Mesenchymal stem cell (in vitro differentiated cells and primary cell): ENCODE measurements at regions not wholly inside any gene's neighbourhood (a gene's known extent, or its start where the extent isn't known, plus 50 kb on each side); places are given as distances from the start of the nearest gene placed in this dataset.

Source experiments
- DNase-seq: peaks from one replicate; pipeline ENCODE4 v3.0.0-alpha.2; 2013
- H2AFZ ChIP-seq: one replicate; pipeline ENCODE4 v1.6.1; 2013; ENCODE audit warnings: low read depth, mild to moderate bottlenecking, control low read depth, inconsistent platforms, low read length, moderate library complexity
- H2AK5ac ChIP-seq: 2 replicates; pipeline ENCODE4 v1.6.1; 2013; ENCODE audit warnings: low read length, moderate library complexity, mild to moderate bottlenecking, inconsistent platforms; ENCODE audit not compliant: severe bottlenecking
- H2BK120ac ChIP-seq: one replicate; pipeline ENCODE4 v1.6.1; 2013; ENCODE audit warnings: low read depth, mild to moderate bottlenecking, inconsistent platforms, low read length, moderate library complexity
- H2BK12ac ChIP-seq, 2 experiments: one replicate each; pipeline ENCODE4 v1.6.1; 2013; ENCODE audit warnings: inconsistent platforms in 2 of 2, low read length in 2 of 2, mild to moderate bottlenecking in 2 of 2, moderate library complexity in 2 of 2, control low read depth in 1 of 2
- H2BK15ac ChIP-seq: one replicate; pipeline ENCODE4 v1.6.1; 2013; ENCODE audit warnings: mild to moderate bottlenecking, low read depth, inconsistent platforms; ENCODE audit not compliant: poor library complexity, severe bottlenecking
- H2BK5ac ChIP-seq: 2 replicates; pipeline ENCODE4 v1.6.1; 2013; ENCODE audit warnings: low read depth, mild to moderate bottlenecking, low read length, control low read depth, inconsistent platforms; ENCODE audit not compliant: poor library complexity, severe bottlenecking
- H3K14ac ChIP-seq, 2 experiments: one replicate each; pipeline ENCODE4 v1.6.1; 2013; ENCODE audit warnings: inconsistent platforms in 2 of 2, low read length in 2 of 2, control low read depth in 1 of 2, mild to moderate bottlenecking in 1 of 2, moderate library complexity in 1 of 2
- H3K18ac ChIP-seq, 2 experiments: one replicate each; pipeline ENCODE4 v1.6.1; 2013; ENCODE audit warnings: inconsistent platforms in 2 of 2, low read length in 2 of 2, control low read depth in 1 of 2, low read depth in 1 of 2, mild to moderate bottlenecking in 1 of 2
- H3K23ac ChIP-seq, 2 experiments: one replicate each; pipeline ENCODE4 v1.6.1; 2013; ENCODE audit warnings: inconsistent platforms in 2 of 2, low read length in 2 of 2, mild to moderate bottlenecking in 2 of 2, moderate library complexity in 2 of 2, control low read depth in 1 of 2
- H3K27ac ChIP-seq: 2 replicates; pipeline ENCODE4 v1.5.1; 2013; ENCODE audit warnings: mild to moderate bottlenecking, moderate library complexity, low read length, control low read depth, inconsistent platforms; ENCODE audit not compliant: poor library complexity, severe bottlenecking
- H3K27me3 ChIP-seq, 2 experiments: 2 replicates each; pipeline versions ENCODE4 v1.6.1 to v1.7.0; 2013; ENCODE audit warnings: low read length in 2 of 2, mild to moderate bottlenecking in 2 of 2, moderate library complexity in 2 of 2, control low read depth in 1 of 2, inconsistent platforms in 1 of 2; ENCODE audit not compliant: control insufficient read depth in 1 of 2, insufficient read depth in 1 of 2
- H3K36me3 ChIP-seq, 2 experiments: 2 replicates each; pipeline versions ENCODE4 v1.6.1 to v1.7.0; 2013; ENCODE audit warnings: low read length in 2 of 2, control low read depth in 1 of 2, inconsistent platforms in 1 of 2, low read depth in 1 of 2, mild to moderate bottlenecking in 1 of 2; ENCODE audit not compliant: insufficient read depth in 2 of 2, control insufficient read depth in 1 of 2
- H3K4ac ChIP-seq, 2 experiments: one replicate each; pipeline ENCODE4 v1.6.1; 2013; ENCODE audit warnings: inconsistent platforms in 2 of 2, low read length in 2 of 2, mild to moderate bottlenecking in 2 of 2, moderate library complexity in 2 of 2, control low read depth in 1 of 2, low read depth in 1 of 2
- H3K4me1 ChIP-seq: 2 replicates; pipeline ENCODE4 v1.6.1; 2013; ENCODE audit warnings: low read depth, low read length, control low read depth; ENCODE audit not compliant: control insufficient read depth, insufficient read depth
- H3K4me2 ChIP-seq: 2 replicates; pipeline ENCODE4 v1.6.1; 2013; ENCODE audit warnings: low read length, mild to moderate bottlenecking, inconsistent platforms; ENCODE audit not compliant: poor library complexity, severe bottlenecking
- H3K4me3 ChIP-seq, 2 experiments: 2 replicates each; pipeline versions ENCODE4 v1.5.1 to v1.7.0; 2013; ENCODE audit warnings: low read length in 2 of 2, mild to moderate bottlenecking in 2 of 2, control low read depth in 1 of 2, low read depth in 1 of 2; ENCODE audit not compliant: insufficient read depth in 1 of 2
- H3K79me1 ChIP-seq: replicated peaks from 2 replicates; pipeline ENCODE4 v1.6.1; 2013; ENCODE audit warnings: mild to moderate bottlenecking, control low read depth, low read length, inconsistent platforms; ENCODE audit not compliant: poor library complexity, severe bottlenecking
- H3K9ac ChIP-seq: 2 replicates; pipeline ENCODE4 v1.7.0; 2013; ENCODE audit warnings: mild to moderate bottlenecking, low read length, moderate library complexity
- H3K9me3 ChIP-seq: 2 replicates; pipeline ENCODE4 v1.7.0; 2013; ENCODE audit warnings: mild to moderate bottlenecking, low read length; ENCODE audit not compliant: control insufficient read depth
- H4K8ac ChIP-seq: one replicate; pipeline ENCODE4 v1.6.1; 2013; ENCODE audit warnings: inconsistent platforms, mild to moderate bottlenecking, low read length, moderate library complexity
- H4K91ac ChIP-seq: one replicate; pipeline ENCODE4 v1.6.1; 2013; ENCODE audit warnings: mild to moderate bottlenecking, low read length, inconsistent platforms
- WGBS: methylation state at CpG from one replicate; pipeline ENCODE4 v1.1.7; 2013; ENCODE audit warnings: mixed read lengths; 5-methylcytosine and 5-hydroxymethylcytosine counted together

DNA sequence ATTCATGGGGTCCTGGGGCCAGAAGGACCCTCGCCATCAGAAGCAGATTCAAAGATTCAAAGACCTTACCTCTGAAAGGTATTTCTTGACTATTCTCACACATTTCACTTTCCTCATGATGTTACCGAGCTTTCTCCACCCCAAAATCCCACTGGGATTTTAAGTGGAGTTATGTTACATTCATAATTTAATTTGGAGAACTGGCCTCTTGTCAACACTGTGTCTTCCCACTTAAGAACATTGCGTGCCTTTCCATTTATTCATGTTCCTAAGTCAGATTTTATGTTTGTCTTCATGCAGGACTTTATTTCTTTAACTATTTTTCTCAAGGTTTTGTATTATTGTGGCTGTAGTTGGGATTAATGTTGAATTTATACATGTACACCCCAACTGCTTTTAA lies 123.5 kb upstream of the BMPER start:
- Histone ChIP-seq H3K14ac (no peak overlapping the region), H3K36me3 (no peaks in the 10 kb centered on the region), H3K27me3 (no peaks in the 10 kb centered on the region), H2BK5ac (no peak overlapping the region), H3K23ac (no peak overlapping the region), H3K79me1 (no peaks in the 10 kb centered on the region), H3K9ac (no peak overlapping the region), H3K4ac (no peak overlapping the region), H2AFZ (no peak overlapping the region), H2BK120ac (no peak overlapping the region), H3K18ac (no peak overlapping the region), H4K8ac (no peak overlapping the region), H2BK15ac (no peak overlapping the region), H3K9me3 (peaks cover 10% of the 10 kb centered on the region), H3K4me3 (no peak overlapping the region), H2AK5ac (no peak overlapping the region), H4K91ac (no peak overlapping the region), H2BK12ac (no peak overlapping the region), H3K4me2 (no peak overlapping the region), H3K27ac (no peak overlapping the region), H3K4me1 (no peaks in the 10 kb centered on the region)
- DNase-seq: no peak
- WGBS: 100% methylated on average over 1 of the region's 3 CpGs

DNA sequence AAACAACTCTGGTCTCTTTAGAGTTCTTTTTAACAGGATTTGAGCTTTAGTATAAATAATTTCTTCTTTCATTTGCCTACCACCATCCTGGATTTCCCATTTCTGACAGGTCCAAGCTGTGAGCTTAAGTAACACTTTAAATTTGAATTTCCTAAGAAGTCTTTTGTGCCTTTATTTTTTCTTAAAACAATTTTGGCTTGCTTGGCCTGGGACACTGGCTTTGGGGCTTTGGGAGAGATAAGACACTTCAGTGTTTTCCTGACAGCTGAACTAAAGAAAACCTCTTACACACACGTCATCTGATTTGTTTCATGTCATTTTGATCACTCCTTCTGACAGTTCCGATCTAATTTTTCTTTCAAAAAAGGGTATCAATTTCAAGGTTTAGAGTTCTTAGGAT lies 121.3 kb upstream of the BMPER start:
- Histone ChIP-seq H3K4me3 (no peak overlapping the region), H3K27me3 (no peaks in the 10 kb centered on the region), H2BK120ac (no peak overlapping the region), H2BK12ac (no peak overlapping the region), H2AFZ (no peak overlapping the region), H3K14ac (no peak overlapping the region), H3K18ac (no peak overlapping the region), H3K4ac (no peak overlapping the region), H3K4me1 (no peaks in the 10 kb centered on the region), H2BK15ac (no peak overlapping the region), H3K9ac (no peak overlapping the region), H2BK5ac (no peak overlapping the region), H3K27ac (no peak overlapping the region), H3K4me2 (no peak overlapping the region), H3K79me1 (no peaks in the 10 kb centered on the region), H2AK5ac (no peak overlapping the region), H4K91ac (no peak overlapping the region), H3K9me3 (peaks cover 10% of the 10 kb centered on the region), H3K36me3 (no peaks in the 10 kb centered on the region), H4K8ac (no peak overlapping the region), H3K23ac (no peak overlapping the region)
- WGBS: 100% methylated on average over 1 of the region's 2 CpGs
- no peak for DNase-seq

DNA sequence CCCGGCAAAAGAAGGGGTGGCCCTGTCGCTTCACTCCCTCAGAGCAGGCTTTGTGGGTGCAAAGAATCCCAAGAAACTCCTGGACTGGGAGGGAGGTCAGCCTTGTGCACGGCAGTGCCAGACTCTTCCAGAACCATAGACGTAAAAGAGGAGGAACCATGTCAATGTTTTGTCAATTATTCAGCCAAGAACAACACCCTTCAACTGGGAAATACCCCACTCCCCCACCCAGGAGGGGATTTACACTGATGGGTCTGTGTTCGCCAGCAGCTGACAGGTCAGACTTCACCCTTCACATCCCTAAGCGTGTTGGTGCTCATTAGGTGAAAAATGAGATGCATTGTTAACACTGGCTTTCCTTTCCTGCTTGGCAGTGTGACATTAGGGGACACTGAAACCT lies 116.8 kb upstream of the BMPER start:
- no peaks in the 10 kb centered on the region for H3K79me1 ChIP-seq
- H2BK12ac ChIP-seq: no peak overlapping the region
- no peak overlapping the region for H2AFZ ChIP-seq
- H2BK120ac ChIP-seq: no peak overlapping the region
- H3K14ac ChIP-seq: no peak overlapping the region
- H3K27ac ChIP-seq: no peak overlapping the region
- H3K9me3 ChIP-seq: no peaks in the 10 kb centered on the region
- no peak overlapping the region for H3K4me2 ChIP-seq
- no peak overlapping the region for H4K8ac ChIP-seq
- no peaks in the 10 kb centered on the region for H3K36me3 ChIP-seq
- no peak for DNase-seq
- over 99% methylated on average over 6 of the region's 6 CpGs for WGBS
- no peak overlapping the region for H4K91ac ChIP-seq
- H3K4me3 ChIP-seq: no peak overlapping the region
- H2BK15ac ChIP-seq: no peak overlapping the region
- no peak overlapping the region for H3K4ac ChIP-seq
- H3K9ac ChIP-seq: no peak overlapping the region
- H3K27me3 ChIP-seq: no peaks in the 10 kb centered on the region
- no peaks in the 10 kb centered on the region for H3K4me1 ChIP-seq
- H2AK5ac ChIP-seq: no peak overlapping the region
- no peak overlapping the region for H3K23ac ChIP-seq
- H2BK5ac ChIP-seq: no peak overlapping the region
- H3K18ac ChIP-seq: no peak overlapping the region

DNA sequence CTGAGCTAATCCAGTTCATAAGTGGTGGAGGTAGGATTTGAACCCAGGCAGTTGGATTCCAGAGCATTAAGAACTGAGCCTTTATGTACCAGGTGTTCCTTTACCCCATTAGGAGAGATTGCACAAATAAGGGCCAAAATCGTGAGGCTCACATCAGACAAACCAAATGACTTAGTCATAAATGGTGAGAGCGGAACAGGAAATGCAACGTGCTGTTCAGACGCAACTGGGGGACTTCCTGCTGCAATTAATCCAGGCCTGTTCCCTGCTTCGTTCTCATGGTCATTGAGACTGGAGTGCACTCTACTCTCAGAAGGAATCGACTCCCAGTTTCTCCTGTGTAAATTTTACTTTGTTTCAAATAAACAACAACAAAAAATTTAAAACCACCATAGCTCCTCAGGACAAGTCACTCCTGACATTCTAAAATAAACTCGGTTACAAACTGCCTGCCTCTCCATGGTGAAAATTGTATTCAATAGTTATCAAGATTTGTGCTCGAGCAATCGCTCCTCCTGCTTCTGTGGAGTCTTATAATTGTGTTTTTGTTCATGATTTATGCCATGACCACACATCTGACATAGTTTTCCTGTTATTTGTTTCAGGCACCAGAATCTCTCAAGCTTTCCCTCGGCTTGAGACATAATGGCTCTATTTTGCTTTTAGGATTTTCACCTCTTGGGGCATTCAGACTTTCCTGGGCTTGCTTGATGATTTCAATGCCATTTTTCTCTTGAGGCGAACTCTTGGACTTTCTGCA lies 115.3 kb upstream of the BMPER start:
- H3K79me1 ChIP-seq: no peaks in the 10 kb centered on the region
- no peaks in the 10 kb centered on the region for H3K27me3 ChIP-seq
- H3K27ac ChIP-seq: no peak overlapping the region
- H2AK5ac ChIP-seq: no peak overlapping the region
- H3K4me2 ChIP-seq: no peak overlapping the region
- no peak overlapping the region for H2BK12ac ChIP-seq
- DNase-seq: peak; percentile 73
- no peak overlapping the region for H3K14ac ChIP-seq
- no peak overlapping the region for H2AFZ ChIP-seq
- H2BK15ac ChIP-seq: no peak overlapping the region
- no peaks in the 10 kb centered on the region for H3K9me3 ChIP-seq
- H4K91ac ChIP-seq: no peak overlapping the region
- H3K36me3 ChIP-seq: no peaks in the 10 kb centered on the region
- H2BK5ac ChIP-seq: no peak overlapping the region
- H3K9ac ChIP-seq: no peak overlapping the region
- H3K4me3 ChIP-seq: no peak overlapping the region
- H2BK120ac ChIP-seq: no peak overlapping the region
- H3K4ac ChIP-seq: no peak overlapping the region
- H4K8ac ChIP-seq: no peak overlapping the region
- H3K23ac ChIP-seq: no peak overlapping the region
- H3K4me1 ChIP-seq: no peaks in the 10 kb centered on the region
- no peak overlapping the region for H3K18ac ChIP-seq
- 38% methylated on average over 10 of the region's 11 CpGs for WGBS
